ENCODE measurements at regions not wholly inside any gene's neighbourhood (a gene's known extent, or its start where the extent isn't known, plus 50 kb on each side); places are given as distances from the start of the nearest gene placed in this dataset.

- TF ChIP-seq, protein P1, sequence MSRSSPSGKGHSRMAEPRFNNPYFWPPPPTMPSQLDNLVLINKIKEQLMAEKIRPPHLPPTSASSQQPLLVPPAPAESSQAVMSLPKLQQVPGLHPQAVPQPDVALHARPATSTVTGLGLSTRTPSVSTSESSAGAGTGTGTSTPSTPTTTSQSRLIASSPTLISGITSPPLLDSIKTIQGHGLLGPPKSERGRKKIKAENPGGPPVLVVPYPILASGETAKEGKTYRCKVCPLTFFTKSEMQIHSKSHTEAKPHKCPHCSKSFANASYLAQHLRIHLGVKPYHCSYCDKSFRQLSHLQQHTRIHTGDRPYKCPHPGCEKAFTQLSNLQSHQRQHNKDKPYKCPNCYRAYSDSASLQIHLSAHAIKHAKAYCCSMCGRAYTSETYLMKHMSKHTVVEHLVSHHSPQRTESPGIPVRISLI (CRISPR knock-in tag; IDR thresholded peaks at IDR 0.05; ENCODE audit: borderline replicate concordance): no peak
Measured at GRCh38 chr11:112440518-112440917, 179.9 kb upstream of the PLET1 start (continued).

- Histone ChIP-seq H2AFZ (ENCODE audit: low read length) (no peak overlapping the region), H3K27me3 (ENCODE audit: control insufficient read depth in 1 of 2, insufficient read depth in 2 of 2, low read length in 2 of 2) (no peaks in the 10 kb centered on the region; a peak in 1 of 5 replicates), H3K27ac (ENCODE audit: extremely low read length, insufficient read depth, low read length) (no peak overlapping the region), H3K4me1 (ENCODE audit: insufficient read depth, low read length) (no peaks in the 10 kb centered on the region), H3K4me3 (replicated peaks in 1 of 3; ENCODE audit: insufficient read depth in 1 of 3, low read depth in 2 of 3, low read length in 3 of 3) (no peak overlapping the region), H4K20me1 (ENCODE audit: insufficient read depth, low read length) (no peaks in the 10 kb centered on the region), H3K79me2 (ENCODE audit: insufficient read depth, low read length) (no peaks in the 10 kb centered on the region), H3K9ac (ENCODE audit: insufficient read depth, low read depth, low read length) (no peak overlapping the region), H3K9me3 (ENCODE audit: low read length) (peaks cover 15% of the 10 kb centered on the region; the same call in 1 of the 2 replicates), H3K36me3 (replicated peaks in 1 of 2; ENCODE audit: control insufficient read depth in 1 of 2, insufficient read depth in 2 of 2, low read length in 2 of 2) (no peaks in the 10 kb centered on the region), H3K4me2 (ENCODE audit: low read depth, low read length) (no peak overlapping the region)
- WGBS (ENCODE audit: low lambda C conversion rate): 20% methylated on average over 3 of the region's 4 CpGs
- in situ Hi-C loops (cut with HindIII; ENCODE audit: extremely low pct_ligation_motif_present, low pct_unique_long_range_greater_than_20kb): no loop called here
- TF ChIP-seq ZNF207 (IDR thresholded peaks at IDR 0.05; ENCODE audit: borderline replicate concordance): no peak
- TF ChIP-seq, protein P2, sequence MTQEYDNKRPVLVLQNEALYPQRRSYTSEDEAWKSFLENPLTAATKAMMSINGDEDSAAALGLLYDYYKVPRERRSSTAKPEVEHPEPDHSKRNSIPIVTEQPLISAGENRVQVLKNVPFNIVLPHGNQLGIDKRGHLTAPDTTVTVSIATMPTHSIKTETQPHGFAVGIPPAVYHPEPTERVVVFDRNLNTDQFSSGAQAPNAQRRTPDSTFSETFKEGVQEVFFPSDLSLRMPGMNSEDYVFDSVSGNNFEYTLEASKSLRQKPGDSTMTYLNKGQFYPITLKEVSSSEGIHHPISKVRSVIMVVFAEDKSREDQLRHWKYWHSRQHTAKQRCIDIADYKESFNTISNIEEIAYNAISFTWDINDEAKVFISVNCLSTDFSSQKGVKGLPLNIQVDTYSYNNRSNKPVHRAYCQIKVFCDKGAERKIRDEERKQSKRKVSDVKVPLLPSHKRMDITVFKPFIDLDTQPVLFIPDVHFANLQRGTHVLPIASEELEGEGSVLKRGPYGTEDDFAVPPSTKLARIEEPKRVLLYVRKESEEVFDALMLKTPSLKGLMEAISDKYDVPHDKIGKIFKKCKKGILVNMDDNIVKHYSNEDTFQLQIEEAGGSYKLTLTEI (CRISPR knock-in tag; conservative IDR thresholded peaks at IDR 0.05): no peak
- no peak for TF ChIP-seq RAD21 (CRISPR knock-in tag; IDR thresholded peaks at IDR 0.05)
- TF ChIP-seq, protein P3, sequence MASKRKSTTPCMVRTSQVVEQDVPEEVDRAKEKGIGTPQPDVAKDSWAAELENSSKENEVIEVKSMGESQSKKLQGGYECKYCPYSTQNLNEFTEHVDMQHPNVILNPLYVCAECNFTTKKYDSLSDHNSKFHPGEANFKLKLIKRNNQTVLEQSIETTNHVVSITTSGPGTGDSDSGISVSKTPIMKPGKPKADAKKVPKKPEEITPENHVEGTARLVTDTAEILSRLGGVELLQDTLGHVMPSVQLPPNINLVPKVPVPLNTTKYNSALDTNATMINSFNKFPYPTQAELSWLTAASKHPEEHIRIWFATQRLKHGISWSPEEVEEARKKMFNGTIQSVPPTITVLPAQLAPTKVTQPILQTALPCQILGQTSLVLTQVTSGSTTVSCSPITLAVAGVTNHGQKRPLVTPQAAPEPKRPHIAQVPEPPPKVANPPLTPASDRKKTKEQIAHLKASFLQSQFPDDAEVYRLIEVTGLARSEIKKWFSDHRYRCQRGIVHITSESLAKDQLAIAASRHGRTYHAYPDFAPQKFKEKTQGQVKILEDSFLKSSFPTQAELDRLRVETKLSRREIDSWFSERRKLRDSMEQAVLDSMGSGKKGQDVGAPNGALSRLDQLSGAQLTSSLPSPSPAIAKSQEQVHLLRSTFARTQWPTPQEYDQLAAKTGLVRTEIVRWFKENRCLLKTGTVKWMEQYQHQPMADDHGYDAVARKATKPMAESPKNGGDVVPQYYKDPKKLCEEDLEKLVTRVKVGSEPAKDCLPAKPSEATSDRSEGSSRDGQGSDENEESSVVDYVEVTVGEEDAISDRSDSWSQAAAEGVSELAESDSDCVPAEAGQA (IDR thresholded peaks at IDR 0.05; ENCODE audit: low read depth): no peak
- TF ChIP-seq, protein P3 (CRISPR knock-in tag; IDR thresholded peaks at IDR 0.05; ENCODE audit: borderline replicate concordance): no peak
- ChIA-PET CTCF (ENCODE audit: low intra/inter-chr PET ratio, low total read pairs) (no interaction called here), POLR2A (no interaction called here)
- no TSS peak for BruUV-seq (replicated peaks)
- ATAC-seq (no peak), FAIRE-seq (no peak), DNase-seq (ENCODE audit: low spot score) (no peak)
- intact Hi-C loops (cut with micrococcal nuclease; ENCODE audit: unreplicated experiment): no loop called here
Measured at GRCh38 chr11:112448168-112448567, 187.5 kb upstream of the PLET1 start.

All from HepG2 (cell line).